ENCODE measurements at regions not wholly inside any gene's neighbourhood (a gene's known extent, or its start where the extent isn't known, plus 50 kb on each side); places are given as distances from the start of the nearest gene placed in this dataset.
A peak's percentile ranks its signal among the peaks of the same experiment; 100 is the strongest.

DNA sequence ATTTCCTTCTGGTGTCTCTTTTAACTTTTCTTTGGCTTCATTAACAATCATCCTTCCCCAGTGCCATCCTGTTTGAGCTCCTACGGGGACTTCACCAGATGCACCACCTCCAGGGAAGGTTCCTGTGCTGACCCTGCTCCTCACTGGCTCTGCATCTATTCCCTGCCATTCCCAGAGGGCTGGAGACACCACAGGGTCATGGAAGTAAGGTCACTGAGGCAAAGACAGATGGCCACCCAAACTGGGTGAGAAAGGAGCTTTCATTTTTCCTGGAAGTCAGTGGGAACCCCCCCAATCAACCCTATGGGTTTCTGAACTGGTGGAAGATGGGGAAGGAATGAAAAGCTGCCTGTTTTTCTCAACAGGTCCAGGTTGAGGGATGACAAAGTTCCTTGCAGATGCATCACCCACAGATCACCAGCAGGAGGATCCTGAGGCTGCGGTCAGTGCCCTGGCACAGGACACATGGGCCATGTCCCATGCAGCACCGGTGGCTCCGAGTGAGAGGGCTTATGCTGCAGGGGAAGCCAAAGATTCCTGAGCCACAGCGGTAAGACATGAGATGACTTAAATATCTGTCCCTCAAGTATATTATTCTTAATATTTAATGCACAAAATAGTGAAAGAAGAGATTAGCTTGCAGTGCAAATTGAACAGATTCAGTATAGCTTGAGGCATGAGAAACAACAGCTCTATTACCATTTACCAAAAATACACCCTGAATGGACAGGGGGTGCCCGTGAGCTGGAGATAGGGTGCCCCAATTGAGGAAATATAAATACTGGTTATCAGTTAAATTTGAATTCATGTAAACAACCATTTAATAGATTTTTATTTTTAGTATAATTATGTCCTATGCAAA lies 73.0 kb upstream of the VPREB1 start:
- Histone ChIP-seq H3K4me3 (ENCODE audit: low read depth, low read length) (no peak overlapping the region), H3K27ac (no peak overlapping the region), H3K27me3 (replicated peaks) (peaks cover 18% of the 10 kb centered on the region), H3K36me3 (replicated peaks) (no peaks in the 10 kb centered on the region)
- TF ChIP-seq, protein P1, sequence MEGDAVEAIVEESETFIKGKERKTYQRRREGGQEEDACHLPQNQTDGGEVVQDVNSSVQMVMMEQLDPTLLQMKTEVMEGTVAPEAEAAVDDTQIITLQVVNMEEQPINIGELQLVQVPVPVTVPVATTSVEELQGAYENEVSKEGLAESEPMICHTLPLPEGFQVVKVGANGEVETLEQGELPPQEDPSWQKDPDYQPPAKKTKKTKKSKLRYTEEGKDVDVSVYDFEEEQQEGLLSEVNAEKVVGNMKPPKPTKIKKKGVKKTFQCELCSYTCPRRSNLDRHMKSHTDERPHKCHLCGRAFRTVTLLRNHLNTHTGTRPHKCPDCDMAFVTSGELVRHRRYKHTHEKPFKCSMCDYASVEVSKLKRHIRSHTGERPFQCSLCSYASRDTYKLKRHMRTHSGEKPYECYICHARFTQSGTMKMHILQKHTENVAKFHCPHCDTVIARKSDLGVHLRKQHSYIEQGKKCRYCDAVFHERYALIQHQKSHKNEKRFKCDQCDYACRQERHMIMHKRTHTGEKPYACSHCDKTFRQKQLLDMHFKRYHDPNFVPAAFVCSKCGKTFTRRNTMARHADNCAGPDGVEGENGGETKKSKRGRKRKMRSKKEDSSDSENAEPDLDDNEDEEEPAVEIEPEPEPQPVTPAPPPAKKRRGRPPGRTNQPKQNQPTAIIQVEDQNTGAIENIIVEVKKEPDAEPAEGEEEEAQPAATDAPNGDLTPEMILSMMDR (IDR thresholded peaks at IDR 0.05; ENCODE audit: low read depth, low read length, missing control alignments) = peak; percentile 61
- in situ Hi-C loops (cut with HindIII; ENCODE audit: low pct_ligation_motif_present, low sequenced_read_pairs) = no loop called here
- DNase-seq = no peak

DNA sequence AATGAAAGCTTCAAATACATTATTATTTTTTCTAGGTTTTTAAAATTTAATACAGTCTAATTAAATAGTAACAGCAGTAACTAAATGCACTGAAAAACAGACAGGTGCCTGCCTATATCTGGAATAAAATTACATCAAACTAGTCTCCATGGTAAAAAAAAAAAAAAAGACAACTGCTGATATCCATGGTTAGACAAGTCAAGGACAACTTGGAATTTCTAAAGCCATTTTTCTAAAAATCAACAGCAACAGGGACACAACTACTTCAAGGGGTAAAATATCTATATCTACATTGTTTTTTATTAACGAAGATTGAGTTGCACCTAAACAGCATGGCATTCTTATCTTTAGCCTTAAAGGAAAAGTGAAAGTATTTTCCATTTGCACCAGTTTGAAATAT lies 74.7 kb upstream of the VPREB1 start:
- no peak overlapping the region for H3K27ac ChIP-seq
- no peak overlapping the region for H3K4me3 ChIP-seq (ENCODE audit: low read depth, low read length)
- H3K36me3 ChIP-seq (replicated peaks) = no peaks in the 10 kb centered on the region
- TF ChIP-seq, protein P1 (IDR thresholded peaks at IDR 0.05; ENCODE audit: low read depth, low read length, missing control alignments) = no peak
- peaks cover 20% of the 10 kb centered on the region for H3K27me3 ChIP-seq (replicated peaks)
- no peak for DNase-seq
- in situ Hi-C loops (cut with HindIII; ENCODE audit: low pct_ligation_motif_present, low sequenced_read_pairs) = no loop called here

DNA sequence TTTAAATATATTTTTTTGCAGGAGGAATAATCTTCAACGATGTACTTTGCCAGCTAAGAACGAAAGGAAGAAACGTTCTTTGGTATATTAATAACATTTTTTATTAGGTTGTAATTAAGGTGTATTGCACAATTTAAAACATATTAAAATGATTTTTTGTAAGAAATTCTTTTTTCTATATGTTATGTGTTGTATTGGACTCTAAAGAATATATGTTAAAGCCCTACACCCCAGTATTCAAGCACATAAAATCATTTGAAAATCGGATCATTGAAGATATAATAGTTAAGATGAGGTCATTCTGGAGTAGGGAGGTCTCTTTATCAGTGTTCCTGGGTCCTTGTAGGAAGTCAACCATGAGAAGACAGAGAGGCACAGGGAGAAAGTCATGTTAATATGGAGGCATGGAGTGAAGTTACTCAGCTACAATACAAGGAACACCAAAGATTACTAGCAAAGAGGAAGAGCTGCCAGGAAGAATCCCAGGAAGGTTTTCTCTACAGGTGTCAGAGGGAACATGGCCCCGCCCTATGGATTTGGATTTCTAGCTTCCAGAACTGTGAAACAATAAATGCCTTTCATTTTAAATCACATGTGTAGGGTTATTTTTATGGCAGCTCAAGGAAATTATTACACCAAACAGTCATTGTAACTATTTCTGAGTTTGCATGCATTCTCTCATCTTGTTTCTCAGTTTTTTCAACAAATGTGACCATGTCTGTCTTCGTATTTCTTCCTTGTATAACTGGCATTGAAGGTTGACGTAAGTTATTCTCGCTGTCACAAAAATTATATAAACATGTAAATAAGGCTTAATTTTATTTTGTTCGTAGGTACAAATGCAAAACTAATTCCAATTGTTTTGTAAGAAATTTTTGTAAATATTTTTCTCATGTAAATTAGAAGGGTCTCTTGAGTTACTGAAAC lies 75.4 kb upstream of the VPREB1 start:
- TF ChIP-seq, protein P1 (IDR thresholded peaks at IDR 0.05; ENCODE audit: low read depth, low read length, missing control alignments) = no peak
- peaks cover 24% of the 10 kb centered on the region for H3K27me3 ChIP-seq (replicated peaks)
- H3K36me3 ChIP-seq (replicated peaks) = no peaks in the 10 kb centered on the region
- in situ Hi-C loops (cut with HindIII; ENCODE audit: low pct_ligation_motif_present, low sequenced_read_pairs) = no loop called here
- DNase-seq = no peak
- no peak overlapping the region for H3K27ac ChIP-seq
- no peak overlapping the region for H3K4me3 ChIP-seq (ENCODE audit: low read depth, low read length)

DNA sequence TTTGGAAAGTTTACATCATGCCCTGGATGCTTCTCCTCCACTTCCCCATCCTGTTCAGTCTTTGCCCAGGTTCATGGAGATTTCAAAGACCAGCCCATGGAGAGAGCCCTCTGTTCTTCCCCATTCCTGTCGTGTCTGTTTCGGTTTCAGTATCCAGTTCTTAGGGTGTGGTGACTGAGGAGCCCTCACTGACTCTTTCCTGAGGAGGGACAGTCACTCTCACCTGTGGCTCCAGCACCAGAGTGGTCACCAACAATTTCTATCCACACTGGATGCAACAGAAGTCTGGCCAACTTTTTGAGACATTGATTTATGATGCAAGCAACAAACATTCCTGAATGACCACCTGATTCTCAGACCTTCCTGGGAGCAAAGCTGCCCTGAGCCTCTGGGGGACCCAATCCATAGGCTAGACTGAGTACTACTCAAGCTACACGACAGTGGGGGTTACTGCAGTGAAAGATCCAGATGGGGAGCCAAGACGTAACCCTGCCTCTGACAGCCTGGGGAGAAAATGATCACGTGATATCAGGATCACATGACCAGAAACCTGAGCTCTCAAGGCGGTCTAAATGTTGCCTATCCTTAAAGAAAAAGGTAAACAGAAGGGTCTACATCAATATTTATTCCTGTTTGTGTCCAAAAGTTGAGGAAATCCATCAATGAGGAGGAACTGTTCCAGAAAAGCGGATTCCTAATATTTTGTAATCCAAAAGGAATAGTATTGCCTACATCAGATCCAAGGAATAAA lies 76.2 kb upstream of the VPREB1 start:
- no peaks in the 10 kb centered on the region for H3K36me3 ChIP-seq (replicated peaks)
- no peak overlapping the region for H3K4me3 ChIP-seq (ENCODE audit: low read depth, low read length)
- no peak for DNase-seq
- in situ Hi-C loops (cut with HindIII; ENCODE audit: low pct_ligation_motif_present, low sequenced_read_pairs) = no loop called here
- peaks cover 26% of the 10 kb centered on the region for H3K27me3 ChIP-seq (replicated peaks)
- no peak overlapping the region for H3K27ac ChIP-seq
- TF ChIP-seq, protein P1 (IDR thresholded peaks at IDR 0.05; ENCODE audit: low read depth, low read length, missing control alignments) = no peak

DNA sequence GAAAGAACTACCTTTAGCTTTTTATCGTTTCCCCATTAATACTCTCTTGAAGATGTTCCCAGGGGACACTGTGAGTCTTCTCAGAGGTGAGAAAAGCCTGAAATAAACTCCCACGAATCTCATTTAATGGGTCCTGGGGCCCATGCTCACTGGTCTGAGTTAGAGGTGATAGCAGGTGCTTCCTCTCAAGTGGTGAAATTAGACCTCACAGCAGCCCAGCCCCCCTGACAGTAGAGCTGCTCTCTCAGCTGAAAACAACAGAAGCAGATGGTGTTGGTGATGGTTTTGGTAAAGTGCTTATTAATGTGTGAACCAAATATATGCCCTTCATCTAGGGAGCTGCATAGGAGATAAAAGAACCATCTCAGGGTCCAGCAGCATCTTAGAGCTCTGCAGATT lies 76.8 kb upstream of the VPREB1 start:
- TF ChIP-seq, protein P1 (IDR thresholded peaks at IDR 0.05; ENCODE audit: low read depth, low read length, missing control alignments) = no peak
- Histone ChIP-seq H3K27ac (no peak overlapping the region), H3K36me3 (replicated peaks) (no peaks in the 10 kb centered on the region), H3K4me3 (ENCODE audit: low read depth, low read length) (no peak overlapping the region), H3K27me3 (replicated peaks) (peaks cover 26% of the 10 kb centered on the region)
- in situ Hi-C loops (cut with HindIII; ENCODE audit: low pct_ligation_motif_present, low sequenced_read_pairs) = no loop called here
- DNase-seq = no peak

Measured in brain microvascular endothelial cell (primary cell).